GM21737 (cell line): ENCODE measurements at regions not wholly inside any gene's neighbourhood (a gene's known extent, or its start where the extent isn't known, plus 50 kb on each side); places are given as distances from the start of the nearest gene placed in this dataset.

Experiments used
- ATAC-seq: cut with Tn5 transposase; IDR thresholded peaks from one replicate; pipeline ENCODE4 v1.9.1; 2021; ENCODE audit warnings: mild to moderate bottlenecking, moderate library complexity; ENCODE audit not compliant: unreplicated experiment

DNA sequence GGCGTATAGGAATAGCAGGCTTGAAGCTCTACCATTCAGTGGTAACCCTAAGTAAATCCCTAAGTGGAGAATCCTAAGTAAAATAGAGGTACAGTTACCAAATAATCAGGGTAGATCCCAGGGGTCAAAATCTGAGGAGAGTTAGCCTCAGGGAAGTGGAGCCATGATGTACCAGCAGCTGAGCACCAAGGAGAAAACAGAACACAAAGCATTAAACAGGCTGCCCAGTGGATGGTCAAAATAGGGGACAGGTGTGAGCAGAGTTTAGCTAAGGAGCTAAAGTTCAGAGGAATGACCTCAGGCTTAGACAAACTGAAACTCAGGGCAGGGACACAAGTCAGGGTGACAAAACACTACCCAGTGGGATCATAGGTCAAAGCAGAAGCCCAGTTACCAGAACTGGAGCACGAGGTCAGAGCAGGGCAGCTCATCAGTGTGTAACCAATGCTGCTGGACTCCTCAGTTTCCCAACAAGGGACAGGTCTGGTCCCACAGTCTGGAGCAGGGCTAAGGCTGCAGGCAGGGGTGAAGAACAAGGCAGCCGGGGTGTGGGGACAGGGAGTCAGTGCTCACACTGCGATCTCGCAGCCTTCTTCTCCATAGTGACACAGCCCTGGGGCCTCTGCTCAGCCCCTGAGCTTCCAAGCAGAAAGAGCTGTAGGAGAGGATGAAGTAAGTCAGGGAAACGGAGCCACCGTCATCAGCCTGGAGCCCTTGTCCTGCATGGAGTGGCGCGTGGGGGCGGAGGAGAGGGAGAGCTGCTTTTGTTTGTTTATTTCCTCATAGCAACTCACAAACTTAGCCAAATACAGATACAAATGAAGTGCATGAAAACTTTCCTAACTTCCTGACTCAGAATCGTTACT lies 264.0 kb downstream of the MREG start:
- no peak for ATAC-seq

GRCh38 chr2:215748446-215748845 lies 264.9 kb downstream of the MREG start:
- no peak for ATAC-seq

- ATAC-seq, result no peak
These were observed 266.3 kb downstream of the MREG start for GRCh38 chr2:215746887-215747615.

- no peak for ATAC-seq
These were observed 267.0 kb downstream of the MREG start for GRCh38 chr2:215746226-215746886.

GRCh38 chr2:215745331-215745730 lies 268.0 kb downstream of the MREG start:
- ATAC-seq, result no peak

GRCh38 chr2:215744514-215744913 lies 268.8 kb downstream of the MREG start:
- ATAC-seq, result no peak

DNA sequence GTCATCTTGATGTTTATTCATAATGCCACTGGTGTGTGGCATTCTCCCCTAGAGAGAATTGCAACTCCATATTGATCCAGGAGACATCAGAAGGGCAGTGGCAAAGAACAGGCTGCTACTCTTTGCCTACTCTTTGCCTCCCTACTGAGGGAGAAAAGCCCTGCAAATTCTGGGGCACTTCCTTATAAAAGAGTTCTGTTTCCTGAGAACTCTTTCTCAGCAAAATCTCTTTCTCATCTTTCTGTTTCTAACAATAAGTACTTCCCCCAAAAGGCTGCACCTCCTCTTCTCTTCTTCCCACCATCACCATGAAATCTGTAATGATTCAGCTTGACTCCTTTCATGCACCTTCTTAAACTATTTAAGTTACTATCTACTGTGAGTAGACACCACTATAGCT lies 270.3 kb downstream of the MREG start:
- ATAC-seq, result no peak

- no peak for ATAC-seq
These were observed 271.3 kb downstream of the MREG start for GRCh38 chr2:215742021-215742420.

- ATAC-seq, result no peak
These were observed 273.3 kb downstream of the MREG start for GRCh38 chr2:215740071-215740470.

DNA sequence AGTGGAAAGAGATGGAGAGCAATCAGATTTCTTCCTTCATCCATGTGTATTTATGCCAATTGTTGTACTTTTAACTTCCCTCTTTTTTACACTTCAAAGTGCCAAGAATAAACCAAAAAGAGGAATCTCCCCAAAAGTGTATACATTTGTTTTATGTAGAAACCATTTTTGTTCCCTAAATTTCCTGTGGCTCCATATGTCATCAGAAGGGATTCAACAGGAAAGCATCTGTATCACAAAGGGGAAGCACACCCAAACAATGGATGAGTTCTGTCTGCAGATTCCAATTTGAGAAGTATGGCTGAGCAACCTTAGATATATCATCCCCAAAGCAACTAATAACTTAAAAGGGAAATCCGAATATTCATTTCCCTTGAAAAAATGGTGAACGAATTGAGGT lies 275.0 kb downstream of the MREG start:
- no peak for ATAC-seq

DNA sequence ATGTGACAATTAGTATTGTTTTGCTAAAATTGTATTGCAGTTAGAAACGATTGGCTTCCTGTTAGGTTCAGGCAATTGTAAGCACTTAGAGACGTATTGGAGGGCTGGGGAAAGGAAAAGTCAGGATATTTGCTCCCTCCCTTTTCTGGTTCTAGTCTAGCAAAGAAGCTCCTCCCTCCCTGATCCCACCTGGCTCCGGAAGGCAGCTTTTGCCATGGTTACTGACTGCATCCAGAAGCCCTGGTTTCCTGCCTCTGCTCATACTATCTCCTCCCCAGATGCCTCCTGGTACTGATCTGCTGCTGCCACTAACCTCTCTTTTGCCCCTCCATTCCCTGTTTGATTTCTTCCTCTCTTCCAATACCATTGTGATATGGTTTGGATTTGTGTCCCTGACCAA lies 275.9 kb downstream of the MREG start:
- ATAC-seq, result no peak

- ATAC-seq, result no peak
These were observed 276.6 kb downstream of the MREG start for GRCh38 chr2:215736653-215737290.

DNA sequence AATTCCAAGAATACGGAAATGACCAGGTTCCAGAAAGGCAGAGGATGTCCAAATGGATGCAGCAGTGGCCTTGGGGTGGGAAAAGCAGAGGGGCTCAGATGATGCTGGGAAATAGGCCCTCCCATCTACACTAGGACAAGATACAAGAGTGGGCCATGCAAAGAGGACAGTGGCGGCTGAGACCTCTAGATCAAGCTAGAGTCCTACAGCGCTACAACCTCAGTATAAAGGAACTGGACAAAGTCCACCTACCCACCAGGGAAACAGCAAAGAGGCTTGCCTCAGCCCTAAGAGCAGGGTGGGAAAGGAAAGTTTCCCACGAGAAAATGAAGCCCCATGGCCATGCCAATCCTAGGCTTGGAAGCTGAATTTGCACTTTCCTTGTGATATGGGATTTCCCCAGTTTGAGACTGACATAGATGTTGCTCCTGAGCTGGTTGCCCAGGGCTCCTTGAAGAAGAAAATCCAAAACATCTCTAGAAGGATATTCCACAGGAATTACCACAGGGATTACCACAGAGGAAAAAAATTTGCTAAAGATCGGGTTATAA lies 282.2 kb downstream of the MREG start:
- ATAC-seq, result no peak

DNA sequence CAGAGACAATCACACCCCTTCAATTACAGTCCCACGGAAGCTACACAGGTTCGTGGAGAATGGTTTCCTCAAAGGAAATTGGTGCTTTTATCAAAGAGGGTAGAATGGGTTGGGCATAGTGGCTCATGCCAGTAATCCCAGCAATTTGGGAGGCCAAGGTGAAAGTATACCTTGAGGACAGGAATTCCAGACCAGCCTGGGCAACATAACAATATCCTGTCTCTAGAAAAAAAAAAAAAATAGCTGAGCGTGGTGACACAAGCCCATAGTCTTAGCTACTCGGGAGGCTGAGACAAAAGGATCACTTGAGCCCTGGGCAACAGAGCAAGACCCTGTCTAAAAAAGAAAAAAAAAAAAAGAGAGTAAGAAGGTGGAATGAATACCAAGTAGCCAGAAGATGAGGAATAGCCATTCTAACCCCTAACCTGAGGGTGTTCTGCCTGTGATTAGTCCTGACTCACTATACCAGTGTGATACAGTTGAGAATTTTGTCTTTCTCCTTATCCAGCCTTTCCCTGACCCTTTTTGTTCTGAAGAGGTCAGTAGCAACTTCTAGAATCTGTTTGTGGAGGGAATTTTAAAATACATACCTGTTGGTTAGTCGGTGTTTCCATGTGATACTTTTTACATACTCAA lies 283.2 kb downstream of the MREG start:
- no peak for ATAC-seq

DNA sequence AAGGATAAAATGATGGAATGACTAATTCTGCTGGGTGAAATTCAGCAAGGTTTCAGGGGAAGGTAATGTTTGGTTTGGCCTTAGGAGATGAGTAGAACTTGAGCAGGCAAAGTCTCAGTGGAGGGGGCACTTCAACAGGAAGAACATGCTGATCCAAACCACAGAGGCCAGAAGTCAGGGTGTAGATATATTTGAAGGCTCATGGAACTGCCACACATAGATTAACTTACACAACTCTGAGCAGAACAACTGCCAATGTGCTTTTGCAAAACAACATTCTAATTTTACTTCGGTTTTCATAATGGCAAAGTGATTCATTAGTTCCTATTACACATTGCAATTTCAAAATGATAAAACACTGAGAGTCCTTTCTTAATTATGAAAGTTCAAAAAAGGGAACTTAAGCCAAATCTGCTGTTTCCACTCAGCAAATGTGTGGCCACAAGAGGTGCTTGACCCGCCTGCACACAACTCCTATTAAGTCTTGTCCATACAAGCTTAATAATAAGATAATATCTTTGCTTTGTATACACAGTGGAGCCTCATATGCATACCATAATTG lies 284.8 kb downstream of the MREG start:
- no peak for ATAC-seq

- ATAC-seq, result no peak
These were observed 285.5 kb downstream of the MREG start for GRCh38 chr2:215727507-215728503.

DNA sequence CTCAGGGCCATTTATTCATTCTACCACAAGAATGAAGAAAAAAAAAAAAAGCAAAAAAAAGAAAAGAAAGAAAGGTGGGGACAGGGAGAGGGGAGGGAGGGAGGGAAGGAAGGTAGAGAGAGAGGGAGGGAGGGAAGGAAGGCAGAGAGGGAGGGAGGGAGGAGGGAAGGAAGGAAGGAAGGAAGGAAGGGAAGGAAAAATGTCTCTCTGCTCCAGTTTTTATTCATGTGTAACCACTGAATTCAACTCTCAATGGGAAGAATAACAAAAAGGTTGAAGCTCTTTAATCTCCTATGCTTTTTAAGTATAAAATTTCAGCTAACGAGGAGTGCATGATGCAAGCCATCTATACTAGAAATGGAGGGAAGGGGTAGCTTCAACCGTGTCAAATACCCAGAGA lies 287.3 kb downstream of the MREG start:
- no peak for ATAC-seq

DNA sequence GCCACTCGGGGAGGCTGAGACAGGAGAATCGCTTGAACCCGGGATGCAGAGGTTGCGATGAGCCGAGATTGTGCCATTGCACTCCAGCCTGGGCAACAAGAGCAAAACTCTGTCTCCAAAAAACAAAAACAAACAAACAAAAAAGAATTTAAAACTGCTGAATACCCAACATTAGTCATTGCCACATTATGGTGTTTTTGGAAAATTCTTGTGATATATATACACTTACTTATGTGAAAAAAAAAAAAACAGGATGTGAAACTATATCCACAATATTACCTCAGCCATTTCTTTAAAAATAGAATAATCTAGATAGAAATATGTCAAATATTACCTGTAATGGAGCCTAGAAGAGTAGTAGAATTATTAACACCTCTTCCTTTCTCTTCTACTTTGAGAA lies 288.3 kb upstream of the FN1 start:
- no peak for ATAC-seq

DNA sequence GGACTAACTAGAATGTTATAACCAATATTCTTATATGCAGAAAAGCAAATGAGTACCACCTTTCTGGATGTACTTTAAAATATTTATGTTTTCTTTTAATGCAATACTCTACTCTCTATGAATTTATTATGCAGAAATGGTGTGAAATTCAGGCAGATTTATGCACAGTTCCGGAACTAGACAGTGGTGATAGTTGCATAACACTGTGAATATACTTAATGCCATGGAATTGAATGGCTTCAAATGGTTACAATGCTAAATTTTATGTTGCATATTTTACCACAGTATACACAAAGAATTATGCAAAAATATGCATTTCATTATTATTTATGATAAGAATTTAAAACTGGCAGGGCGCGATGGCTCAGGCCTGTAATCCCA lies 287.8 kb upstream of the FN1 start:
- ATAC-seq, result no peak
